ENCODE measurements at regions not wholly inside any gene's neighbourhood (a gene's known extent, or its start where the extent isn't known, plus 50 kb on each side); places are given as distances from the start of the nearest gene placed in this dataset.
"Not testable (repeated sequence)": the region's sequence is repeated elsewhere in the genome, so short reads cannot be mapped to it uniquely, and the experiment has no call there.

GRCh38 chr9:103242486-103242885, 247.4 kb downstream of the CYLC2 start:
- no peak for DNase-seq

- DNase-seq = no peak
Observed at GRCh38 chr9:103243553-103243952, 248.4 kb downstream of the CYLC2 start.

GRCh38 chr9:103245369-103245768, 250.2 kb downstream of the CYLC2 start:
- DNase-seq = no peak

- no peak for DNase-seq
Observed at GRCh38 chr9:103261951-103262350, 266.8 kb downstream of the CYLC2 start.

GRCh38 chr9:103266064-103266463, 270.9 kb downstream of the CYLC2 start:
- DNase-seq = no peak

GRCh38 chr9:103277240-103277639, 282.1 kb downstream of the CYLC2 start:
- DNase-seq = no peak

GRCh38 chr9:103281126-103281525, 286.0 kb downstream of the CYLC2 start:
- DNase-seq = no peak

- DNase-seq = no peak
Observed at GRCh38 chr9:103287361-103287760, 292.2 kb downstream of the CYLC2 start.

- DNase-seq = no peak
Observed at GRCh38 chr9:103296189-103296588, 301.1 kb downstream of the CYLC2 start.

GRCh38 chr9:103301051-103301450, 305.9 kb downstream of the CYLC2 start:
- DNase-seq = no peak

- no peak for DNase-seq
Observed at GRCh38 chr9:103304797-103305196, 309.7 kb downstream of the CYLC2 start.

GRCh38 chr9:103319979-103320378, 324.8 kb downstream of the CYLC2 start:
- no peak for DNase-seq

- DNase-seq = no peak
Observed at GRCh38 chr9:103323699-103324098, 328.6 kb downstream of the CYLC2 start.

- no peak for DNase-seq
Observed at GRCh38 chr9:103335461-103335860, 340.3 kb downstream of the CYLC2 start.

GRCh38 chr9:103355000-103355399, 359.9 kb downstream of the CYLC2 start:
- no peak for DNase-seq

GRCh38 chr9:103357980-103358379, 362.8 kb downstream of the CYLC2 start:
- not testable (repeated sequence) for DNase-seq

GRCh38 chr9:103361906-103362305, 366.8 kb downstream of the CYLC2 start:
- DNase-seq = no peak

- no peak for DNase-seq
Observed at GRCh38 chr9:103362986-103363385, 367.9 kb downstream of the CYLC2 start.

GRCh38 chr9:103364753-103365152, 369.6 kb downstream of the CYLC2 start:
- no peak for DNase-seq

GRCh38 chr9:103371152-103371551, 376.0 kb downstream of the CYLC2 start:
- DNase-seq = no peak

GRCh38 chr9:103372828-103373227, 377.7 kb downstream of the CYLC2 start:
- DNase-seq = no peak

- no peak for DNase-seq
Observed at GRCh38 chr9:103377667-103378066, 382.5 kb downstream of the CYLC2 start.

GRCh38 chr9:103397868-103398600, 402.9 kb downstream of the CYLC2 start:
- peak; percentile 28 to 34 for DNase-seq

GRCh38 chr9:103399535-103399934, 404.4 kb downstream of the CYLC2 start:
- DNase-seq = no peak

GRCh38 chr9:103407260-103407659, 412.1 kb downstream of the CYLC2 start:
- no peak for DNase-seq

All from activated CD4-positive, alpha-beta T cell treated with anti-CD3 and anti-CD28 coated beads, Interleukin-2, amount 50 U/mL, for 48 hours (primary cell).